ENCODE measurements at regions not wholly inside any gene's neighbourhood (a gene's known extent, or its start where the extent isn't known, plus 50 kb on each side); places are given as distances from the start of the nearest gene placed in this dataset.
A peak's percentile ranks its signal among the peaks of the same experiment; 100 is the strongest.

GRCh38 chr12:111038941-111039340 is 118.6 kb upstream of the MYL2 start:
- H3K4me2 ChIP-seq (ENCODE audit: insufficient read depth in 1 of 2, low read depth in 2 of 2, low read length in 2 of 2) = no peak overlapping the region
- H2BK5ac ChIP-seq (ENCODE audit: low read depth, low read length) = no peak overlapping the region
- H3K23ac ChIP-seq (ENCODE audit: insufficient read length) = no peak overlapping the region
- H4K20me1 ChIP-seq (replicated peaks in 1 of 2; ENCODE audit: control insufficient read depth in 1 of 2, insufficient read depth in 2 of 2, low read length in 2 of 2) = peaks cover 2 to 5% of the 10 kb centered on the region in 2 experiments
- H2BK15ac ChIP-seq (ENCODE audit: low read length) = no peak overlapping the region
- H4K8ac ChIP-seq (ENCODE audit: extremely low read depth, insufficient read depth, low read length) = no peak overlapping the region
- H3K4me1 ChIP-seq (replicated peaks in 1 of 4; ENCODE audit: control insufficient read depth in 3 of 4, insufficient read depth in 4 of 4, low read length in 3 of 4) = peaks cover 6 to 13% (median 7%) of the 10 kb centered on the region in 4 experiments
- no peak for DNase-seq (ENCODE audit: low read depth in 1 of 2, low spot score in 2 of 2)
- no peaks in the 10 kb centered on the region for H3K9me3 ChIP-seq (ENCODE audit: insufficient read depth in 2 of 2, low read depth in 1 of 2, low read length in 1 of 2)
- H4K91ac ChIP-seq (replicated peaks; ENCODE audit: insufficient read length, low read length) = no peak overlapping the region
- no peak overlapping the region for H3K27ac ChIP-seq (ENCODE audit: low read depth, low read length)
- no peak overlapping the region for H3K14ac ChIP-seq (ENCODE audit: insufficient read length)
- H3K27me3 ChIP-seq (replicated peaks in 1 of 4; ENCODE audit: control insufficient read depth in 3 of 4, extremely low read depth in 1 of 4, insufficient read depth in 3 of 4, low read length in 3 of 4) = peaks cover 0 to 26% (median 16%) of the 10 kb centered on the region in 4 experiments; a peak in 5 of 7 replicates
- no peak overlapping the region for H2BK12ac ChIP-seq (ENCODE audit: low read depth, low read length)
- H3K79me2 ChIP-seq (ENCODE audit: control insufficient read depth in 1 of 2, insufficient read depth in 2 of 2, low read length in 2 of 2) = peaks cover 0 to 26% of the 10 kb centered on the region in 2 experiments; a peak in 2 of 4 replicates
- H3K23me2 ChIP-seq (ENCODE audit: low read depth, low read length) = peaks cover 16% of the 10 kb centered on the region; the same call in 1 of the 2 replicates
- no peak for FAIRE-seq
- H3K4me3 ChIP-seq (ENCODE audit: extremely low read depth in 1 of 4, insufficient read depth in 2 of 4, low read depth in 3 of 4, low read length in 4 of 4) = no peak overlapping the region
- POLR2A ChIA-PET (ENCODE audit: partially characterized antibody) = no interaction called here
- H2BK120ac ChIP-seq (replicated peaks; ENCODE audit: low read depth, low read length) = no peak overlapping the region
- no peak overlapping the region for H3K56ac ChIP-seq (replicated peaks; ENCODE audit: insufficient read length, low read depth, low read length)
- H3K4ac ChIP-seq (replicated peaks; ENCODE audit: insufficient read length, low read depth, low read length) = no peak overlapping the region
- H4K5ac ChIP-seq (ENCODE audit: insufficient read length, low read depth, low read length) = no peak overlapping the region
- no peak overlapping the region for H2AFZ ChIP-seq (ENCODE audit: low read length)
- no peaks in the 10 kb centered on the region for H3K36me3 ChIP-seq (ENCODE audit: control insufficient read depth in 2 of 4, insufficient read depth in 4 of 4, low read length in 3 of 4)
- no peak for TF ChIP-seq SIX5 (IDR thresholded peaks at IDR 0.05; ENCODE audit: low read depth, low read length)
- no peak for TF ChIP-seq MAX (IDR thresholded peaks at IDR 0.05)
- no peak for TF ChIP-seq ATF2 (IDR thresholded peaks at IDR 0.05; ENCODE audit: low read length)
- TF ChIP-seq KDM5A (IDR thresholded peaks at IDR 0.05; ENCODE audit: low read length) = no peak
- TF ChIP-seq SAP30 (IDR thresholded peaks at IDR 0.05; ENCODE audit: insufficient read depth, insufficient replicate concordance, low read length) = no peak
- no peak for TF ChIP-seq SUZ12 (IDR thresholded peaks at IDR 0.05; ENCODE audit: low read length)
- no peak for TF ChIP-seq EZH2 (IDR thresholded peaks at IDR 0.05; ENCODE audit: low read depth, low read length, severe bottlenecking)
- TF ChIP-seq SIRT6 (IDR thresholded peaks at IDR 0.05; ENCODE audit: low read length) = no peak
- TF ChIP-seq CHD2 (IDR thresholded peaks at IDR 0.05; ENCODE audit: low read length) = no peak
- H3K18ac ChIP-seq (ENCODE audit: extremely low read depth, low read length) = 0 out of 2 replicates have a peak overlapping the region, but pooled peaks have one; percentile 19
- H2AK5ac ChIP-seq (ENCODE audit: low read depth, low read length) = no peak overlapping the region
- CTCF ChIA-PET (ENCODE audit: partially characterized antibody) = interaction anchor here (0.6 to 3.0 kb wide), 3 partner anchors 10 to 144 kb away, joined by 3 to 10 read pairs (median 3); no protein-coding TSS in a partner anchor
- H3K9ac ChIP-seq (replicated peaks in 1 of 4; ENCODE audit: extremely low read depth in 1 of 4, low read depth in 3 of 4, low read length in 3 of 4) = no peak overlapping the region
- H2BK20ac ChIP-seq (ENCODE audit: low read length) = no peak overlapping the region
- H3K79me1 ChIP-seq (ENCODE audit: low read depth, low read length) = peaks cover 2% of the 10 kb centered on the region
- 97% methylated on average over 5 of the region's 5 CpGs; no CpG with 5 or more reads in 1 of the 2 experiments for WGBS, 2 experiments (ENCODE audit: extremely low coverage in 1 of 2, insufficient coverage in 1 of 2, insufficient read length in 1 of 2, insufficient replicate concordance in 2 of 2, low coverage in 1 of 2, low lambda C conversion rate in 2 of 2, missing lambda C conversion rate in 1 of 2)
